ENCODE measurements at regions not wholly inside any gene's neighbourhood (a gene's known extent, or its start where the extent isn't known, plus 50 kb on each side); places are given as distances from the start of the nearest gene placed in this dataset.

DNA sequence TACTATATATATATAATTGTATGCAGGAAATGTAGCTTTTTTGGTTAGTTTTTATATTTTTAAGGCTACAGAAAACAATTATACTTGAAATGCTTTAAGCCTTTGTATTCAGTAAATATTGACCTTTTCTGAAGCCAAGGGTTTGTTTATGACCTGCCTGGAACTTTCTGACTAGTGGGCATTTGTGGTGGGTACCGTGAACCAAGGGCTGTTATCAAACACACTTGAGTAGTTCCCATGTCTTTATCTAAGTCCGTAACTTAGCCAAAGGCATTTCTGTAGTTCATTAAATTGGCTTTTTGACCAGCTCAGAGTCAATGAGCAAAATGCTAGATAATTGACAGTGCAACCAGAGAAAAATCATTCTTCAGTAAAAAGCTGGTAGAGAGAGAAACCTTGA is 1444.2 kb upstream of the SLC10A2 start:
- TF ChIP-seq, protein P1, sequence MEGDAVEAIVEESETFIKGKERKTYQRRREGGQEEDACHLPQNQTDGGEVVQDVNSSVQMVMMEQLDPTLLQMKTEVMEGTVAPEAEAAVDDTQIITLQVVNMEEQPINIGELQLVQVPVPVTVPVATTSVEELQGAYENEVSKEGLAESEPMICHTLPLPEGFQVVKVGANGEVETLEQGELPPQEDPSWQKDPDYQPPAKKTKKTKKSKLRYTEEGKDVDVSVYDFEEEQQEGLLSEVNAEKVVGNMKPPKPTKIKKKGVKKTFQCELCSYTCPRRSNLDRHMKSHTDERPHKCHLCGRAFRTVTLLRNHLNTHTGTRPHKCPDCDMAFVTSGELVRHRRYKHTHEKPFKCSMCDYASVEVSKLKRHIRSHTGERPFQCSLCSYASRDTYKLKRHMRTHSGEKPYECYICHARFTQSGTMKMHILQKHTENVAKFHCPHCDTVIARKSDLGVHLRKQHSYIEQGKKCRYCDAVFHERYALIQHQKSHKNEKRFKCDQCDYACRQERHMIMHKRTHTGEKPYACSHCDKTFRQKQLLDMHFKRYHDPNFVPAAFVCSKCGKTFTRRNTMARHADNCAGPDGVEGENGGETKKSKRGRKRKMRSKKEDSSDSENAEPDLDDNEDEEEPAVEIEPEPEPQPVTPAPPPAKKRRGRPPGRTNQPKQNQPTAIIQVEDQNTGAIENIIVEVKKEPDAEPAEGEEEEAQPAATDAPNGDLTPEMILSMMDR (conservative IDR thresholded peaks at IDR 0.05; ENCODE audit: low read length): no peak
- no peak for TF ChIP-seq EZH2phosphoT487 (IDR thresholded peaks at IDR 0.05; ENCODE audit: borderline replicate concordance, low read depth, low read length)

Measured in OCI-LY7 (cell line).